Stimulated activated CD8-positive, alpha-beta memory T cell treated with anti-CD3 and anti-CD28 coated beads, Interleukin-12 subunit alpha, Interleukin-12 subunit beta, amount 100 ng/mL, for 4 hours (primary cell): ENCODE measurements at regions not wholly inside any gene's neighbourhood (a gene's known extent, or its start where the extent isn't known, plus 50 kb on each side); places are given as distances from the start of the nearest gene placed in this dataset.

Experiments used
- DNase-seq: peaks from one replicate; pipeline ENCODE4 v3.0.0-alpha.2; 2020; ENCODE audit warnings: low read depth

DNA sequence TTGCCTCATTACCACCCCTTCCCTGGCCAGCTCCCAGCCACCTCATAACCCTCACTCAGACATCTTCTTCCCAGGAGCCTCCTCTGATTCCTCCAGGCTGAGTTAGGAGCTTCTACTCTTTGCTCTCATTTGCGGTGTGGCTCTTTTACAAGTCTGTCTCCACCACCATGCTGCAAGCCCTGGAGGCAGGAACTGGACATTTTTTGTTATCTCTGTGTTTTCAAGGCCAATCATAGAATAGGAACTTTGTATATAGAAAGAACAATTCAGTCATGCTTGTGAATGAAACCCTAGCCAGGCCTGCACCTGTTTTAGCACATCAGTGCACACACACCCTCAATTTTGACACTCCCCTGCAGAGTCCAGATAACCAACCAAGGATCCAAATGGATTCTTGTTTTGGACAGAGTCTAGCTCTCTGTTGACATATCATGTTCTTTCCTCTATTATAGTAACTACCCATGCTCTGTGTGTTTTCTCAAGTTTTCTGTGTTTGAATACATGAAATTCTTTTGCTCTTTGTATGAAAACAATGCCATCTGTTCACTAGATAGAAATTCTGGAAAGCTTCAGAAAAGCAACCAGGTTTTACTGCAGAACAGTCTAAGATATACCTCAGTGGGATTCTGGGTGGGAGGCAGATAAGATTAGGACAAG is 60.9 kb upstream of the ZNF648 start:
- no peak for DNase-seq

DNA sequence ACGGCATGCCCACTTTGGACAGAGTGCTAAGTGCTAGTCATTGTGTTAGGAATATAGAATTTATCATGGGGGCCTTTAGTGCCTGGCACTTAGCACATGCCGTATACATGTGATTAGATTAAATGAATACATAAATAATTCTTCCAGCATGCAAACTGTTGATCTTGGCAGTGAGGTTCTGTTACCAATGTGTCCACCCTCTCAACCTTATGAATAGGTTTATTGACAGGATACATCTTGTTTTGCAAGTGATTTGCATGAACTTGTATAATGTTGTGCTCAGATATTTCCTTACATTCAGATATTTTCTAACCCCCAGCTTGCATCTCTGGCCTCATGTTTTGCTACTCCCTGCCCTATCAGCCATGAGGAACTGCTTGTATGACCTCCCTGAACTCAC is 60.3 kb upstream of the ZNF648 start:
- no peak for DNase-seq

DNA sequence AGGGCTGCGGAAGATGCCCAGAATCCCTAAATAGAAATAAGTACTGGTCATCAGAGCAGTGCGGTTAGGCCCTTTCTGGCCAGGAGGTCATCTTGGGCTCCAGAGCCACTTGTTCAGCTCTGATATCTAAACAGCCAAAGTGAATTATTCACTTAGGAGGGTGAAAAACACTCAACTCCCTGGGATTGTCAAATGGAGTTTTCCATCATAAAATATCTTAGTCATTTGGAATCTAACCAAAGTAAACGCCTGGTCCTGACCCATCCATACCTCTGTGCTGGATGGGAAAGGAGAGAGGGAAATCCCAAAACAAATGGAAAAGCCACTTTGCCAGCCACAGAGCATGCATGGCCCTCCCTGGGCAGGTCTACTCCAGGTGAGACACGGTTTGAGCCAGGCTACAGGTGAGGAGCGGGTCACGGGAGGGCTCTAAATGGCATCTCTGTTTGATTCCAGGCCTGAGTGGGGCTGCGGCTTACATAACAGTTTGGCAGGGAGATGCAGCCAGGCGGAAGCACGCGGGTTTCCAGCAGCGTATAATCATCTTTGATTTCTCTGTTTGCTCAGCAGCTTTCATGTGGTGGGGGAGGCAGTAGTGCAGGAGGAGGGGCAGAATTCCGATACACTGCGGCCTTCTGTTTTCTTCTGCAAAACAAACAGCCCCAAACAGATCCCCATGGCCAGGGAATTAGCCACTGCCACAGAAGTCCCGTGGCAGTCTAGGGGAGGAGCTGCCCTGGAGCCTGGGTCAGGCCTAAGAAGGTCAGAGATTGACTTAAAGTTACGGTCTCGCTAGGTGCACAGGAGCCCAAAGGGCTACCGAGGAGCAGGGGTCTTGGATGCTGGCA is 59.1 kb upstream of the ZNF648 start:
- DNase-seq, result no peak

DNA sequence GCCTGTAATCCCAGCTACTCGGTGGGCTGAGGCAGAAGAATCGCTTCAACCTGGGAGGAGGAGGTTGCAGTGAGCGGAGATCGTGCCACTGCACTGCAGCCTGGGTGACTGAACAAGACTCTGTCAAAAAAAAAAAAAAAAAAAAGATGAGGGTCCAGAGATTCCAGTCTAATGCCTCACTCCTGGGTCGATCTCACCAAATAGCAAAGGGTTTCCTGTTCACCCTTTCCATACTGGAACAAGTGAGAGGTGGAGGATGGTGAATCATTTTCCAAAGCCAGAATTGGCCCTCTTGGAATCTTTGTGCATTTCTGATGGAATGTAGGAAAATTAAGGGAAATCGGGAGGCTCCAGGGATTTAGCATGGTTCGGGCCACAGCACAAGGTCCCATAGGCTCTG is 58.1 kb upstream of the ZNF648 start:
- no peak for DNase-seq

DNA sequence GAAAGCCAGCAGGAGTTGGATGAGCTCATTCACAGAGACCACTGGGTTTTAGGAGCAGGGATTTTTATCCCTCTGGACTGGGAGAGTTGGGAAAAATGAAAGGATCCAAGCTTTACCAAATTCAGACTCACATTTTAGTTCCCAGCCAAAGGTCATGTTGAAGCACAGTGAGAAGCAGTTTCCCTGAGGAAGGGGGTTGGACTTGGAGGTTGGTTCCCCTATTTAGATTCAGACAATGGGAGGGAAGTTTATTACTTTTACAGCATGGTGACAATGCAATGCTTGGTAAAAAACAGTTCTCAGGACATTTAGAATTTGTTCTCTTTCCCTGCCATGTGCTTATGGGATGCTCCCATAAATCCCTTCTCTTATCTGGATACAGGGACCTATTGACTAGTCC is 57.3 kb upstream of the ZNF648 start:
- no peak for DNase-seq

DNA sequence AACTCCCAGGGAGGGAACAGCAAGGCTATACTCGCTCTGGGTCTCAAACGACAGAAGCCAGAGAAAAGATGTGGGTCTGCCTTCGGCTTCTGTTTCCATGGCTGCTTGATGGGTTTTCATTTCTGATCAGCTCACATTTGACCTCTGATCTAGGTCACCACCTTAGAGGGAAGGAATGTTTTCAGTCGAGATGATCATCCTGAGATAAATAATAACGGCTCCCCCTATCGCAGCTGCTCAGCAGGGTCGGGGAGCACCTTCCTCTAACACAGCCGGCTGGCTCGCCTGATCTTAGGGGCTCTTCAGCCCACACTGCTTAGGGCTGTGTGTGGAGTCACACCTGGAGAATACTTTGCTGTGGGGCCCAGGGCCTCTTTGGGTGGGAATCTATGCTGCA is 53.1 kb upstream of the ZNF648 start:
- no peak for DNase-seq

DNA sequence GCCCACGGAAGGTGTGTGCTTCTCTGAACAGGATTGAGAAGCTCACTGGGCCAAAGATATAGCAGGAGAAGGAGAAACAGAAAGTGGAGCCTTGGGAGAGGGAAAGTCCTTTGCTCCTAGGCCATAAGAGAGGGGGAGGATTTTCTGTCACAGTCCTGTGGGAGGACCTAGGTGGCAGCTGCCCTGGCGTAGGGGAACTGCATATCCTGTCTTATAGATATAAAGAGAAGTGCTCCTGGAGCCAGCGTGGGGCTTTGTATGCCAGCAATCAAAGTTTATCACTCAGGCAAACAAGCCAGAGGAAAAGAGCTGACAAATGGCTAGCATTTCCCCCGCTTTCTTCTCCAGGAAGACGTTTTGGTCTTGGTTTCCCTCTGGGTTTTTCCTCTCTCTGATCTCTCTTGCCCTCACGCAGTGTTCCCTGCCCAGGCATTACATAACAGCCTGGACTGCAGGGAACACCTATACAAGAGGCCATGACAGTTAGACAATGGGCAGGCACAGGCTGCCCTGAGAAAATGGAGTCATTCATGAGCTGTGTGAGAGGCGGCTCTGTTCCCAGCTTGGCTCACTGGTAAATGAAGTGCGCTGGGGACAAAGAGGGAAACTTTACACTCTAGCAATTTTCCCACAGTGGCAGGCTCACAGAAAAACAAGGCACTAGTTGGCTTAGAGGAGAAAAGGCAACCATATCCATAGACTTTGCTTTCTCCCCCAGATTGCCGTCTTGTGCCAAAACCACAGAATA is 52.5 kb upstream of the ZNF648 start:
- DNase-seq, result no peak

DNA sequence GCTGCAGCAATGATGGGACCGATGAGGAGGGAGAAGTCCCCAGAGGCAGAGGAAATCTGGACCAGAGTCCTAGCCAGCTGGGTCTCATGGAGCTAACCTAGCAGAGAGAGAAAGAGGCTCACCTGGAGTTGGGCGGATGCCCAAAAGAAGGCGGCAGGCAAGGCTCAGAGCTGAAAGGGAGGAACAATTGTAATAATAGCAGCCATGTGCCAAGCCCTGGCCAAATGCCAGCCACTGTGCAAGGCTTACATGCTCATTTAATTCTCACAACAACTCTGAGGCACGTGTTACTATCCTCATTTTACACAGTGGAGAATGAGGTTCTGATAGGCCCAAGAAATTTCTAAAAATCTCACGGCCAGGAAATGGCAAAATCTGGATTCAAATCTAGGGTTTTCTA is 50.0 kb upstream of the ZNF648 start:
- no peak for DNase-seq
